RWPE2 (cell line): ENCODE measurements at regions not wholly inside any gene's neighbourhood (a gene's known extent, or its start where the extent isn't known, plus 50 kb on each side); places are given as distances from the start of the nearest gene placed in this dataset.

Source experiments
- ATAC-seq: fragments of 200-7000 bp; cut with Tn5 transposase; 3 replicates; pipeline ENCODE4 v1.9.1; 2021; ENCODE audit warnings: low read depth
- DNase-seq: peaks from one replicate; pipeline ENCODE4 v3.0.0-alpha.2; 2020; ENCODE audit warnings: low spot score
- H3K27ac ChIP-seq: fragments of 450-650 bp; 2 replicates; pipeline ENCODE4 v1.5.1; 2017; ENCODE audit warnings: mild to moderate bottlenecking; ENCODE audit not compliant: poor library complexity, severe bottlenecking
- H3K27me3 ChIP-seq: fragments of 250-450 bp; sonication (Bioruptor Pico); 2 replicates; pipeline ENCODE4 v1.5.1; 2021; ENCODE audit warnings: mild to moderate bottlenecking, moderate library complexity; ENCODE audit not compliant: insufficient read depth, poor library complexity, severe bottlenecking
- H3K36me3 ChIP-seq: fragments of 250-450 bp; sonication (Bioruptor Pico); 2 replicates; pipeline ENCODE4 v1.5.1; 2020; ENCODE audit warnings: low read depth, mild to moderate bottlenecking, moderate library complexity
- H3K4me1 ChIP-seq: fragments of 250-450 bp; sonication (Bioruptor Pico); 2 replicates; pipeline ENCODE4 v1.5.1; 2021; ENCODE audit warnings: mild to moderate bottlenecking, moderate library complexity; ENCODE audit not compliant: insufficient read depth, poor library complexity, severe bottlenecking
- H3K4me3 ChIP-seq: fragments of 250-450 bp; sonication (Bioruptor Pico); 2 replicates; pipeline ENCODE4 v1.5.1; 2021; ENCODE audit warnings: mild to moderate bottlenecking, moderate library complexity; ENCODE audit not compliant: severe bottlenecking
- H3K9me3 ChIP-seq: fragments of 250-450 bp; sonication (Bioruptor Pico); 2 replicates; pipeline ENCODE4 v1.5.1; 2021; ENCODE audit warnings: mild to moderate bottlenecking, moderate library complexity; ENCODE audit not compliant: severe bottlenecking
- CTCF ChIP-seq: fragments of 450-650 bp; IDR thresholded peaks from one replicate; pipeline ENCODE4 v1.5.1; 2017; ENCODE audit warnings: mild to moderate bottlenecking, moderate library complexity; ENCODE audit not compliant: poor library complexity, severe bottlenecking

GRCh38 chr2:217101972-217102371 is 242.1 kb upstream of the TNP1 start:
- Histone ChIP-seq H3K9me3 (no peaks in the 10 kb centered on the region), H3K4me1 (peaks cover 40% of the 10 kb centered on the region), H3K4me3 (no peak overlapping the region), H3K27ac (no peak overlapping the region), H3K36me3 (no peaks in the 10 kb centered on the region), H3K27me3 (no peaks in the 10 kb centered on the region)
- ATAC-seq (no peak), DNase-seq (no peak)
- TF ChIP-seq CTCF: no peak

GRCh38 chr2:217099561-217099960 is 239.7 kb upstream of the TNP1 start:
- H3K27me3 ChIP-seq: no peaks in the 10 kb centered on the region
- no peak overlapping the region for H3K4me3 ChIP-seq
- H3K4me1 ChIP-seq: peaks cover 28% of the 10 kb centered on the region
- no peaks in the 10 kb centered on the region for H3K36me3 ChIP-seq
- no peaks in the 10 kb centered on the region for H3K9me3 ChIP-seq
- no peak overlapping the region for H3K27ac ChIP-seq
- ATAC-seq: no peak
- DNase-seq: no peak
- no peak for TF ChIP-seq CTCF

GRCh38 chr2:217098435-217098834 is 238.6 kb upstream of the TNP1 start:
- DNase-seq (no peak), ATAC-seq (no peak)
- Histone ChIP-seq H3K27ac (no peak overlapping the region), H3K4me3 (no peak overlapping the region), H3K36me3 (no peaks in the 10 kb centered on the region), H3K4me1 (peaks cover 16% of the 10 kb centered on the region), H3K9me3 (no peaks in the 10 kb centered on the region), H3K27me3 (no peaks in the 10 kb centered on the region)
- TF ChIP-seq CTCF: no peak

- H3K27ac ChIP-seq: no peak overlapping the region
- no peak overlapping the region for H3K4me3 ChIP-seq
- peaks cover 12% of the 10 kb centered on the region for H3K4me1 ChIP-seq
- no peak for ATAC-seq
- no peaks in the 10 kb centered on the region for H3K27me3 ChIP-seq
- H3K36me3 ChIP-seq: no peaks in the 10 kb centered on the region
- H3K9me3 ChIP-seq: no peaks in the 10 kb centered on the region
- no peak for DNase-seq
- TF ChIP-seq CTCF: no peak
Observed at GRCh38 chr2:217097346-217097745, 237.5 kb upstream of the TNP1 start.

GRCh38 chr2:217096474-217097225 is 236.8 kb upstream of the TNP1 start:
- Histone ChIP-seq H3K27ac (no peak overlapping the region), H3K4me3 (no peak overlapping the region), H3K9me3 (no peaks in the 10 kb centered on the region), H3K4me1 (peaks cover 12% of the 10 kb centered on the region), H3K27me3 (no peaks in the 10 kb centered on the region), H3K36me3 (no peaks in the 10 kb centered on the region)
- ATAC-seq (no peak), DNase-seq (no peak)
- no peak for TF ChIP-seq CTCF
